ENCODE measurements at regions not wholly inside any gene's neighbourhood (a gene's known extent, or its start where the extent isn't known, plus 50 kb on each side); places are given as distances from the start of the nearest gene placed in this dataset.

DNA sequence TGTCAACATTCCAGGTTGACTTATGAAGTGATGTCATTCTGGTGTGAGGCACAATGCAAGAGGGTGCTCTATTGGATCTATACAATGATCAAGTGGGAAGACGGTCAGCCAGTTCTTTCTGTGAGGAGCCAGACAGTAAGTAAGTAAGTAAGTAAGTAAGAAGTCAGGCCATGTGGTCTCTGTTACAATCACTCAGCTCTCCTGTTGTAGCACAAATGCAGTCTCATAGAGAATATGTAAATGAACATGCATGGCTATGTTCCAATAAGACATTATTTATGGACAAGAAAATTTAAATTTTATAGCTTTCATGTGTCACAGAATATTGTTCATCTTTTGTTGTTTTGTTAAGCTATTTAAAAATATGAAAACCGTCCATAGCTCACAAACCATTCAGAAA lies 399.7 kb downstream of the BTBD3 start:
- Histone ChIP-seq H3K9ac (no peak overlapping the region), H3K9me3 (no peaks in the 10 kb centered on the region), H3K27me3 (no peaks in the 10 kb centered on the region), H3K4me3 (no peak overlapping the region), H4K20me1 (no peaks in the 10 kb centered on the region), H3K4me2 (no peak overlapping the region), H3K4me1 (no peaks in the 10 kb centered on the region), H3K27ac (no peak overlapping the region), H3K36me3 (no peaks in the 10 kb centered on the region)
- no peak for TF ChIP-seq Cebpa-rat (IDR thresholded peaks at IDR 0.05)

DNA sequence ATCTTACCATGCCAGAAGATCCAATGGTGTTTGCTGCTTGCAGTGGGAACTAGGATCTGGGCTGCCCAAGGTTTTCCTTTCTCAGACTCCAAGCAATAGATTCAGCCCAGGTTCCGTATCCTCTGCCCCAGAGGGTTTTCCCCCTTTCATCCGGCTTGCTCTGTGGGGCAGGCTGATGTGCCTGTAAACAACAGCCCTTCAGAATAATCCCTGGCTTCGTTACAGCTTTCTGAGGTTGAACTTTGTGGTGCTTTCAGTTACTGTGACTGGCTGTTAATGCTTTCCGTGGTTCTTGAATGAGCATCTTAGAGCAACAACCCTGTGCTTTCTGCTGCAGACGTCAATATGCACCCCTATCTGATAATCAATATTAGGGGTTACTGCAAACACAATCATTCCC lies 400.4 kb downstream of the BTBD3 start:
- H3K27me3 ChIP-seq, result no peaks in the 10 kb centered on the region
- H3K9me3 ChIP-seq, result no peaks in the 10 kb centered on the region
- H3K27ac ChIP-seq, result no peak overlapping the region
- H3K4me1 ChIP-seq, result no peaks in the 10 kb centered on the region
- H4K20me1 ChIP-seq, result no peaks in the 10 kb centered on the region
- H3K36me3 ChIP-seq, result no peaks in the 10 kb centered on the region
- H3K4me3 ChIP-seq, result no peak overlapping the region
- no peak for TF ChIP-seq Cebpa-rat (IDR thresholded peaks at IDR 0.05)
- H3K4me2 ChIP-seq, result no peak overlapping the region
- H3K9ac ChIP-seq, result no peak overlapping the region

DNA sequence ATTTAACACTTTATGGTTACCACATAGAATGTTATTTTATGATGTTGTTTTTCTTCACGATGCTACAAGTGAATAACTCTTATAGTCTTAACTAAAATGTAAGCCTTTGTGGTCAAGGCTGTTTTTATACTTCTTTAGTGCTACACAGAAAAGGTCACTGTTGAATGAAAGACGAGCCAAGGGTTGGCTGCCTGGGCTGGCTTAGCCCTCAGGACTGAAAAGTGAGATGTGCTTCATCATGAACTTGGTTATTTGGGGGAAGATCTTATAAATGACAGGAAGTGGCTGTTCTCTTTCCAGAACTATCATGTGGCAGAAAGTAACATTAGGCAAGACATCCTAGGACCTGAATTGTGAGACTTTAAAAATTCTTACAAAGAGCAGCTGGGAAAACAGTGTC lies 404.0 kb downstream of the BTBD3 start:
- no peaks in the 10 kb centered on the region for H3K9me3 ChIP-seq
- H3K4me3 ChIP-seq, result no peak overlapping the region
- H3K4me2 ChIP-seq, result no peak overlapping the region
- H3K27ac ChIP-seq, result no peak overlapping the region
- no peak overlapping the region for H3K9ac ChIP-seq
- H4K20me1 ChIP-seq, result no peaks in the 10 kb centered on the region
- H3K36me3 ChIP-seq, result no peaks in the 10 kb centered on the region
- H3K4me1 ChIP-seq, result no peaks in the 10 kb centered on the region
- TF ChIP-seq Cebpa-rat (IDR thresholded peaks at IDR 0.05), result no peak
- no peaks in the 10 kb centered on the region for H3K27me3 ChIP-seq

DNA sequence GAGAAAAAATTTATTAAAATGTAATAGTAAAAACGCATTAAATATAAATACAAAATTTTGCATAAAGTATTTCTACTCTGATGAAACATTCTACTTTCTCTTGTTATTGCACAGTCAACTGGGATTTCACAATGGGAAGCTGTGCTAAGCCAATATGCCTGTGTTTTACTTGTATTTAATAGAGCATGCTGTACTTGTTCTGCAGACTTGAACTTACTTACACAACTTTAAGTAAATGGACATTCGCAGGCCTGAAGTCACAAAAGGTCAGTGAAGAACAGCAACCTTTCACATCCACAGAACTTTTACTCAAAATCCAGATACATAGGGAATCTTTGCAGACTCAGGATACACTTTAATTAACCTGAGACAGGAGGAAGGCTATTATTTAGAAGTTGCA lies 409.5 kb downstream of the BTBD3 start:
- Histone ChIP-seq H3K36me3 (no peaks in the 10 kb centered on the region), H3K4me2 (no peak overlapping the region), H3K4me3 (no peak overlapping the region), H3K9ac (no peak overlapping the region), H3K9me3 (peaks cover 4% of the 10 kb centered on the region; the same call in 1 of the 2 replicates), H3K27ac (no peak overlapping the region), H4K20me1 (no peaks in the 10 kb centered on the region), H3K27me3 (no peaks in the 10 kb centered on the region), H3K4me1 (no peaks in the 10 kb centered on the region)
- no peak for TF ChIP-seq Cebpa-rat (IDR thresholded peaks at IDR 0.05)

DNA sequence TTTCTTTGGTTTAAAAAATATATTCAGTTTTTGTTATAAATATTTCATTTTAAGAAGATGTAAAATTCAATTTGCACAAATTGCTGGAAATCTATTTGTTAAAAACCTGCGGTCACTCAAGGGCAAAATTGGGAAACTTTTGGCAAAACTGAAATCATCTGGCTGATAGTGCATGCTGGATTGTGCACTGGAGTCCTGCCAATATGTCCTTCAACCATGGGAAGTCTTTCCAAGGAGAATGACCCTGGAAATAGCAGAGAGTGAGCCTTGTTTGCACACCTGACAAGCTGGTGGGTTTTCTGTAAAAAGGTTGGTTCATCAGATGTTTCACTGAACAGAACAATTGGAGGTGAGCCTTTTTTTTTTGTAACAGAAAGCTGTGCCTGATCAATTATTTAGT lies 413.5 kb downstream of the BTBD3 start:
- peaks cover 4% of the 10 kb centered on the region; the same call in 1 of the 2 replicates for H3K9me3 ChIP-seq
- H3K27ac ChIP-seq, result no peak overlapping the region
- H3K4me2 ChIP-seq, result no peak overlapping the region
- H4K20me1 ChIP-seq, result no peaks in the 10 kb centered on the region
- no peaks in the 10 kb centered on the region for H3K36me3 ChIP-seq
- H3K9ac ChIP-seq, result no peak overlapping the region
- no peak overlapping the region for H3K4me3 ChIP-seq
- H3K27me3 ChIP-seq, result no peaks in the 10 kb centered on the region
- TF ChIP-seq Cebpa-rat (IDR thresholded peaks at IDR 0.05), result no peak
- no peaks in the 10 kb centered on the region for H3K4me1 ChIP-seq

DNA sequence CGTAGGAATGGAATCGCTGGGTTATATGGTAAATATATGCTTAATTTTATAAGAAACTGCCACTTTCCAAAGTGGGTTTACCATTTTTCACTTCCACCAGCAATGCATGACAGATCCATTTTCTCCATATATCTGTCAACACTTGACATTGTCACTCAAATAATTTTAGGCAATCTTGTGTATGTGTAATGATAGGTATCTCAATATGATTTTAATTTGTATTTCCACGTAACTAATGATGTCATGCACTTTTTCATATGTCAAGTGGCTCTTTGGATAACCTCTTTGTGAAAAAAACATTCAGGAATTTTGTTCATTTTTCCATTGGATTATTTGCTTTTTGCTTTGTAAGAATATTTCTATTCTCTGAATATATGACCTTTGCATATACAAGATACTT lies 419.9 kb downstream of the BTBD3 start:
- no peaks in the 10 kb centered on the region for H3K9me3 ChIP-seq
- no peak for TF ChIP-seq Cebpa-rat (IDR thresholded peaks at IDR 0.05)
- no peaks in the 10 kb centered on the region for H3K36me3 ChIP-seq
- no peak overlapping the region for H3K4me2 ChIP-seq
- H3K27me3 ChIP-seq, result no peaks in the 10 kb centered on the region
- H3K9ac ChIP-seq, result no peak overlapping the region
- no peaks in the 10 kb centered on the region for H4K20me1 ChIP-seq
- H3K4me3 ChIP-seq, result no peak overlapping the region
- no peak overlapping the region for H3K27ac ChIP-seq
- no peaks in the 10 kb centered on the region for H3K4me1 ChIP-seq

DNA sequence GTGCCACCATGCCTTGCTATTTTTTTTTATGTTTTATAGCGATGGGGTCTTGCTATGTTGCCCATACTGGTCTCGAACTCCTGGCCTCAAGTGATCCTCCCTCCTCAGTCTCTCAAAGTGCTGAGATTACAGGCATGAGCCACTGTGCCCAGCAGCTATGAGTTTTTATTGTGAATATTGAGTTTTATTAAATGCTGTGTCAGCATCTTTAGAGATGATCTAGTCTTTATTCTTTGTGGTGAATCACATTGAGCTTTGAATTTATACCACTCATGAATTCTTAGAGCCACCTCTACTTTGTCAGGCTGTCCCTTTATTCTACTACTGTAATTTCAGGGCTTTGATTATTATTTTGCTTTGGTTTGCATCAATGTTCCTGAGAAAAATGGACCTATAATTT lies 428.3 kb downstream of the BTBD3 start:
- H3K27me3 ChIP-seq, result no peaks in the 10 kb centered on the region
- H3K9ac ChIP-seq, result no peak overlapping the region
- H4K20me1 ChIP-seq, result no peaks in the 10 kb centered on the region
- H3K36me3 ChIP-seq, result no peaks in the 10 kb centered on the region
- no peak overlapping the region for H3K27ac ChIP-seq
- no peak overlapping the region for H3K4me3 ChIP-seq
- peaks cover 13% of the 10 kb centered on the region for H3K4me1 ChIP-seq
- H3K4me2 ChIP-seq, result no peak overlapping the region
- no peak for TF ChIP-seq Cebpa-rat (IDR thresholded peaks at IDR 0.05)
- no peaks in the 10 kb centered on the region for H3K9me3 ChIP-seq

DNA sequence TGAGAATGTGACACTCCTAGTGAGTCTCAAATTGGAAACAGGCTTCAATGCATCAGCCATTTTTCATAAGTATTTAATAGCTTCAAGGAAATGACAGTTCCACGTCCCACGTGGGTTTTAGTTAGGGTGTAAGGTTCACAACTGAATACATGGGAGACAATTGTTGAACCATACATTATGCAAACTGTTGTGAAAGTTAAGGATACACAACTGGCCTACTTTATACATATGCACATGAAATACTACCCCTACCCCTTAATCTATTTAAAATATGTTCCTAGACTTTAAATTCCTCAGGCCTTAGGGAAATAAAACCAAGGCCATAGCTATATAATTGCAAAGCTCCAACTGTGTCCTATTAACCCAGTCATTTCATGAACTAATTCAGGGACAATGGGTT lies 436.1 kb downstream of the BTBD3 start:
- H3K27ac ChIP-seq, result no peak overlapping the region
- H3K9ac ChIP-seq, result no peak overlapping the region
- H3K36me3 ChIP-seq, result no peaks in the 10 kb centered on the region
- peaks cover 33% of the 10 kb centered on the region for H3K4me1 ChIP-seq
- no peaks in the 10 kb centered on the region for H4K20me1 ChIP-seq
- no peaks in the 10 kb centered on the region for H3K27me3 ChIP-seq
- TF ChIP-seq Cebpa-rat (IDR thresholded peaks at IDR 0.05), result no peak
- no peak overlapping the region for H3K4me3 ChIP-seq
- no peak overlapping the region for H3K4me2 ChIP-seq
- peaks cover 5% of the 10 kb centered on the region; the same call in 1 of the 2 replicates for H3K9me3 ChIP-seq

DNA sequence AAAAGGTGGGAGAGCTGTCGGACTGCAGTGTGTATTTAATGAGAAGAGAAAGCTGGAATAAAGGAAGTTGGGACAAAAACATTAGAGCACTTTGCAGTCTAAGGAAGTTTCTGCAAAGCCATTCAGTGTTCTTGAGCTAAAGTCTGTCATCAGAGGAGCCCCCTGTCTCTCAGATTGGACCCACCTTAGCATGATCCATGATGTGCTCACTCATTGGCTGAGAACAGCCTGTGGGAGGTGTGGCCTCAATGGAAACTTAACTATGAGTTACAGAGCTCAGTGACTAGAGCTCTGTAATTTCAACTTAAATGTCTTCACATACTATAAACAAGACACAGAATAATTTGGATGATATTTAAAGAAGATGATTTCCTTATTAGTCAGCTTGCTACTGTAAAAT lies 437.0 kb downstream of the BTBD3 start:
- no peak overlapping the region for H3K4me3 ChIP-seq
- H3K4me1 ChIP-seq, result peaks cover 24% of the 10 kb centered on the region
- H3K27ac ChIP-seq, result no peak overlapping the region
- no peaks in the 10 kb centered on the region for H3K27me3 ChIP-seq
- no peak overlapping the region for H3K9ac ChIP-seq
- no peak for TF ChIP-seq Cebpa-rat (IDR thresholded peaks at IDR 0.05)
- peak overlapping the region; percentile 47 for H3K4me2 ChIP-seq
- H4K20me1 ChIP-seq, result no peaks in the 10 kb centered on the region
- H3K36me3 ChIP-seq, result no peaks in the 10 kb centered on the region
- peaks cover 5% of the 10 kb centered on the region; the same call in 1 of the 2 replicates for H3K9me3 ChIP-seq

DNA sequence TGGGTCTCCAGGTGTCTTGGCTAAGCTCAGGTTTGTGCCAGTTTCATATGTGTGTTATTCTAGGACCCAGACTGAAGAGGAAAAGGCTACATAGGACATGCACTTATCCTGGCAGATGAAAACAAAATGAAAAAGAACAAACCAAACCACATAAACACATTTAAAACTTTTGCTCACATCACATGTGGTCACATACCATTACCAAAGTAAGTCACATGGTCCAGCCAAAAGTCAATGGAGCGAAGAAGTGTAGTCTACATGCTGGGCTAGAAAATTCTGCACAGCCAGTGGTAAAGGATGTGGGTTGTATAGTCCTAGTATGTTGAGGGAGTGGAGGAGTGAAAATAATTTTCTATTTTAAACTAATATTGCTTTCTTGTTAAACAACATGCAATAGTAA lies 437.5 kb downstream of the BTBD3 start:
- Histone ChIP-seq H3K9me3 (peaks cover 5% of the 10 kb centered on the region; the same call in 1 of the 2 replicates), H3K4me3 (no peak overlapping the region), H3K4me2 (peak overlapping the region; percentile 47), H4K20me1 (no peaks in the 10 kb centered on the region), H3K27ac (no peak overlapping the region), H3K27me3 (no peaks in the 10 kb centered on the region), H3K9ac (no peak overlapping the region), H3K4me1 (peaks cover 20% of the 10 kb centered on the region), H3K36me3 (no peaks in the 10 kb centered on the region)
- no peak for TF ChIP-seq Cebpa-rat (IDR thresholded peaks at IDR 0.05)

DNA sequence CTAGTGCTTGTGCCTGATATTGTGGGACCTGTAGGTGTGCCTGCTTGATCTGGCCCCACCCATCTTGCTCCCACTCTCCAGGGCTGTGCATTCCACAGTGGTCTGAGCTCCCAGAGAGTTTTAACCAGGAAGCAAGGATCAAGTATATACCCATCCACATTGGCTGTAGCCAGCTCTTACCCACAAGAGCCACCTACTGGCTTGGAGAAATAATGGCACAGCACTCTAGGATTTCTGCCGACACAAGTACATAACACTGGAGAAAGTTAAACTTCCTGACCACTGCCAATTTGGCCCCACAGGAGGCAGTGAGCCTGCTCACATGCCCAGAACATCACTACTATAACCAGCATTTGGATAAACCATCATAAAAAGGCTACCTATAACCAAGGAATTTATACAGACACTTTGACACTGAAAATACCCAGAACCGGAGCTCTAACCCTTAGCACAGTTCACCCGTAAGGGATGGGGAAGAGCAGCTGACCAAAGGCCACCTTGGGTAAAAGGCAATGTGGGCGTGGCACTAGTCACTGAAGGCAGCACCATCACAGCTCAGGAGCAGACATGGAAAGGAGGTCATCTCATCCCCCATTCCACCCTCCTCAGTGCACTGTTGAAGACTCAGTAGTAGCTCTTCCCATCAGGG lies 440.4 kb downstream of the BTBD3 start:
- no peak overlapping the region for H3K4me3 ChIP-seq
- no peak for TF ChIP-seq Cebpa-rat (IDR thresholded peaks at IDR 0.05)
- H3K4me1 ChIP-seq, result peaks cover 20% of the 10 kb centered on the region
- H3K27ac ChIP-seq, result no peak overlapping the region
- H3K4me2 ChIP-seq, result no peak overlapping the region
- H4K20me1 ChIP-seq, result no peaks in the 10 kb centered on the region
- no peak overlapping the region for H3K9ac ChIP-seq
- no peaks in the 10 kb centered on the region for H3K36me3 ChIP-seq
- H3K27me3 ChIP-seq, result no peaks in the 10 kb centered on the region
- H3K9me3 ChIP-seq, result peaks cover 5% of the 10 kb centered on the region; the same call in 1 of the 2 replicates

All from BLaER1 (cell line).